HEK293 (cell line): ENCODE measurements at regions not wholly inside any gene's neighbourhood (a gene's known extent, or its start where the extent isn't known, plus 50 kb on each side); places are given as distances from the start of the nearest gene placed in this dataset.

Experiments used
- BCL11A ChIP-seq: fragments of 450-650 bp; formaldehyde crosslinking; IDR thresholded peaks from 2 replicates; pipeline ENCODE4 v1.5.1; 2016; ENCODE audit warnings: low read depth, missing biosample characterization, missing genetic modification characterization
- KLF16 ChIP-seq: fragments of 450-650 bp; formaldehyde crosslinking; IDR thresholded peaks from 2 replicates; pipeline ENCODE4 v1.5.1; 2017; ENCODE audit warnings: missing biosample characterization, missing genetic modification characterization
- MEIS1 ChIP-seq: sonication (generic); formaldehyde crosslinking; IDR thresholded peaks from 2 replicates; pipeline ENCODE4 v1.8.1; 2022; ENCODE audit warnings: missing genetic modification reagents, mild to moderate bottlenecking, borderline replicate concordance
- ZBTB20 ChIP-seq: fragments of 450-650 bp; formaldehyde crosslinking; IDR thresholded peaks from 2 replicates; pipeline ENCODE4 v1.5.1; 2016; ENCODE audit warnings: missing biosample characterization, missing genetic modification characterization
- ZBTB7A ChIP-seq: fragments of 450-650 bp; formaldehyde crosslinking; IDR thresholded peaks from 2 replicates; pipeline ENCODE4 v1.5.1; 2016; ENCODE audit warnings: low read depth, missing biosample characterization, missing genetic modification characterization
- ZNF138 ChIP-seq: fragments of 450-650 bp; formaldehyde crosslinking; IDR thresholded peaks from 2 replicates; pipeline ENCODE4 v1.5.1; 2016; ENCODE audit warnings: missing biosample characterization, missing genetic modification characterization, borderline replicate concordance
- ZNF174 ChIP-seq: fragments of 450-650 bp; formaldehyde crosslinking; IDR thresholded peaks from 2 replicates; pipeline ENCODE4 v1.5.0; 2017; ENCODE audit warnings: missing biosample characterization, mild to moderate bottlenecking, missing genetic modification characterization
- TF ChIP-seq, protein P1 (sequence below): fragments of 450-650 bp; formaldehyde crosslinking; IDR thresholded peaks from 2 replicates; pipeline ENCODE4 v1.5.1; 2016; ENCODE audit warnings: missing biosample characterization, missing genetic modification characterization
- TF ChIP-seq, protein P2 (sequence below): fragments of 450-650 bp; formaldehyde crosslinking; IDR thresholded peaks from 2 replicates; pipeline ENCODE4 v1.5.1; 2016; ENCODE audit warnings: missing biosample characterization, missing genetic modification characterization
- TF ChIP-seq, protein P3 (sequence below): fragments of 450-650 bp; formaldehyde crosslinking; IDR thresholded peaks from 2 replicates; pipeline ENCODE4 v1.5.1; 2016; ENCODE audit warnings: missing biosample characterization, missing genetic modification characterization

DNA sequence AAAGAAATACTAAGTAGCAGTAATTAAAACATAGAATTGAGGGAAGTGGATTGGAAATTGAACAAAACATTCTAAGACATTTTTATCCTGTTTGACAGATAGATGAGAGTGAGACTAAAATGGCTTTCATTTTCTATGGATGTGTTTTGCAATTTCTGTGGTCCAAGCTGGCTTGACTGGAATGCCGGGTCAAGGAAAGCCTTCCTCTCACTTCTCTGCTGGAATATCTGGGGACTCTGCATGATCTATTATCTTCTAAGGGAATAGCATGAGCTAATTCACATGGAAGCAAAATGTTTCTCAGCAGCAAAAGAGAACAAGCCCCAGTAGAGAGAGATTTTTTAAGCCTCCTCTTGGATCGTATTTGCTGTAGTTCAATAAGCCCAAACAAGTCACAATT, 407.9 kb upstream of the ATXN7L3B start:
- TF ChIP-seq, protein P1, sequence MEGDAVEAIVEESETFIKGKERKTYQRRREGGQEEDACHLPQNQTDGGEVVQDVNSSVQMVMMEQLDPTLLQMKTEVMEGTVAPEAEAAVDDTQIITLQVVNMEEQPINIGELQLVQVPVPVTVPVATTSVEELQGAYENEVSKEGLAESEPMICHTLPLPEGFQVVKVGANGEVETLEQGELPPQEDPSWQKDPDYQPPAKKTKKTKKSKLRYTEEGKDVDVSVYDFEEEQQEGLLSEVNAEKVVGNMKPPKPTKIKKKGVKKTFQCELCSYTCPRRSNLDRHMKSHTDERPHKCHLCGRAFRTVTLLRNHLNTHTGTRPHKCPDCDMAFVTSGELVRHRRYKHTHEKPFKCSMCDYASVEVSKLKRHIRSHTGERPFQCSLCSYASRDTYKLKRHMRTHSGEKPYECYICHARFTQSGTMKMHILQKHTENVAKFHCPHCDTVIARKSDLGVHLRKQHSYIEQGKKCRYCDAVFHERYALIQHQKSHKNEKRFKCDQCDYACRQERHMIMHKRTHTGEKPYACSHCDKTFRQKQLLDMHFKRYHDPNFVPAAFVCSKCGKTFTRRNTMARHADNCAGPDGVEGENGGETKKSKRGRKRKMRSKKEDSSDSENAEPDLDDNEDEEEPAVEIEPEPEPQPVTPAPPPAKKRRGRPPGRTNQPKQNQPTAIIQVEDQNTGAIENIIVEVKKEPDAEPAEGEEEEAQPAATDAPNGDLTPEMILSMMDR (tag by site-specific recombination) = no peak
- TF ChIP-seq MEIS1 = no peak
- no peak for TF ChIP-seq ZNF138
- no peak for TF ChIP-seq ZBTB20 (tag by site-specific recombination)
- no peak for TF ChIP-seq BCL11A
- TF ChIP-seq ZBTB7A = no peak
- TF ChIP-seq KLF16 (tag by site-specific recombination) = no peak
- no peak for TF ChIP-seq ZNF174
- TF ChIP-seq, protein P2, sequence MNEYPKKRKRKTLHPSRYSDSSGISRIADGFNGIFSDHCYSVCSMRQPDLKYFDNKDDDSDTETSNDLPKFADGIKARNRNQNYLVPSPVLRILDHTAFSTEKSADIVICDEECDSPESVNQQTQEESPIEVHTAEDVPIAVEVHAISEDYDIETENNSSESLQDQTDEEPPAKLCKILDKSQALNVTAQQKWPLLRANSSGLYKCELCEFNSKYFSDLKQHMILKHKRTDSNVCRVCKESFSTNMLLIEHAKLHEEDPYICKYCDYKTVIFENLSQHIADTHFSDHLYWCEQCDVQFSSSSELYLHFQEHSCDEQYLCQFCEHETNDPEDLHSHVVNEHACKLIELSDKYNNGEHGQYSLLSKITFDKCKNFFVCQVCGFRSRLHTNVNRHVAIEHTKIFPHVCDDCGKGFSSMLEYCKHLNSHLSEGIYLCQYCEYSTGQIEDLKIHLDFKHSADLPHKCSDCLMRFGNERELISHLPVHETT = no peak
- TF ChIP-seq, protein P3, sequence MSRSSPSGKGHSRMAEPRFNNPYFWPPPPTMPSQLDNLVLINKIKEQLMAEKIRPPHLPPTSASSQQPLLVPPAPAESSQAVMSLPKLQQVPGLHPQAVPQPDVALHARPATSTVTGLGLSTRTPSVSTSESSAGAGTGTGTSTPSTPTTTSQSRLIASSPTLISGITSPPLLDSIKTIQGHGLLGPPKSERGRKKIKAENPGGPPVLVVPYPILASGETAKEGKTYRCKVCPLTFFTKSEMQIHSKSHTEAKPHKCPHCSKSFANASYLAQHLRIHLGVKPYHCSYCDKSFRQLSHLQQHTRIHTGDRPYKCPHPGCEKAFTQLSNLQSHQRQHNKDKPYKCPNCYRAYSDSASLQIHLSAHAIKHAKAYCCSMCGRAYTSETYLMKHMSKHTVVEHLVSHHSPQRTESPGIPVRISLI (tag by site-specific recombination) = no peak
